ENCODE measurements at regions not wholly inside any gene's neighbourhood (a gene's known extent, or its start where the extent isn't known, plus 50 kb on each side); places are given as distances from the start of the nearest gene placed in this dataset.

DNA sequence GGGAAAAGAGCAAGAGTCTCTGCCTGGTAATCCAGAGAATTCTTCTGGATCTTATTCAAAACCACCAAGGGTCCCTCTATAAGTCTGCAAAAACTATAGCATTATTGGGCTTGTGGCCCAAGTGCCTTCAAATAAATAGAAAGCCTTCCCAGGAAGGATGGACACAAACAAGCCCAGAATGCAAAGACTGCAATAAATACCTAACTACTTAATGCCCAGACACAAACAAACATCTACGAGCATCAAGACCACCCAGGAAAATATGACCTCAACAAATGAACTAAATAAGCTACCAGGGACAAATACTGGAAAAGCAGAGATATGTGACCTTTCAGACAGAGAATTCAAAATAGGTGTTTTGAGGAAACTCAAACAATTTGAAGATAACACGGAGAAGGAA lies 355.8 kb upstream of the GRAMD2B start:
- no peaks in the 10 kb centered on the region for H3K36me3 ChIP-seq
- H3K27ac ChIP-seq: no peak overlapping the region
- no peaks in the 10 kb centered on the region for H3K4me1 ChIP-seq
- TF ChIP-seq POLR2A (IDR thresholded peaks at IDR 0.05): no peak
- TF ChIP-seq EP300 (IDR thresholded peaks at IDR 0.05): no peak
- TF ChIP-seq POLR2AphosphoS5 (IDR thresholded peaks at IDR 0.05): no peak
- TF ChIP-seq, protein P1, sequence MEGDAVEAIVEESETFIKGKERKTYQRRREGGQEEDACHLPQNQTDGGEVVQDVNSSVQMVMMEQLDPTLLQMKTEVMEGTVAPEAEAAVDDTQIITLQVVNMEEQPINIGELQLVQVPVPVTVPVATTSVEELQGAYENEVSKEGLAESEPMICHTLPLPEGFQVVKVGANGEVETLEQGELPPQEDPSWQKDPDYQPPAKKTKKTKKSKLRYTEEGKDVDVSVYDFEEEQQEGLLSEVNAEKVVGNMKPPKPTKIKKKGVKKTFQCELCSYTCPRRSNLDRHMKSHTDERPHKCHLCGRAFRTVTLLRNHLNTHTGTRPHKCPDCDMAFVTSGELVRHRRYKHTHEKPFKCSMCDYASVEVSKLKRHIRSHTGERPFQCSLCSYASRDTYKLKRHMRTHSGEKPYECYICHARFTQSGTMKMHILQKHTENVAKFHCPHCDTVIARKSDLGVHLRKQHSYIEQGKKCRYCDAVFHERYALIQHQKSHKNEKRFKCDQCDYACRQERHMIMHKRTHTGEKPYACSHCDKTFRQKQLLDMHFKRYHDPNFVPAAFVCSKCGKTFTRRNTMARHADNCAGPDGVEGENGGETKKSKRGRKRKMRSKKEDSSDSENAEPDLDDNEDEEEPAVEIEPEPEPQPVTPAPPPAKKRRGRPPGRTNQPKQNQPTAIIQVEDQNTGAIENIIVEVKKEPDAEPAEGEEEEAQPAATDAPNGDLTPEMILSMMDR (IDR thresholded peaks at IDR 0.05): no peak
- no peaks in the 10 kb centered on the region for H3K9me3 ChIP-seq
- no peaks in the 10 kb centered on the region for H3K27me3 ChIP-seq
- DNase-seq (ENCODE audit: low spot score in 2 of 2): no peak
- 87% methylated on average over 2 of the region's 2 CpGs for WGBS
- H3K4me3 ChIP-seq: no peak overlapping the region

GRCh38 chr5:126069329-126069728 lies 353.9 kb upstream of the GRAMD2B start:
- WGBS: 58% methylated on average over 3 of the region's 3 CpGs
- Histone ChIP-seq H3K36me3 (no peaks in the 10 kb centered on the region), H3K27me3 (no peaks in the 10 kb centered on the region), H3K27ac (no peak overlapping the region), H3K4me1 (no peaks in the 10 kb centered on the region), H3K4me3 (no peak overlapping the region), H3K9me3 (no peaks in the 10 kb centered on the region)
- no peak for DNase-seq (ENCODE audit: low spot score in 2 of 2)
- TF ChIP-seq, protein P1 (IDR thresholded peaks at IDR 0.05): no peak
- TF ChIP-seq POLR2AphosphoS5 (IDR thresholded peaks at IDR 0.05): no peak
- TF ChIP-seq EP300 (IDR thresholded peaks at IDR 0.05): no peak
- TF ChIP-seq POLR2A (IDR thresholded peaks at IDR 0.05): no peak

- no peaks in the 10 kb centered on the region for H3K4me1 ChIP-seq
- DNase-seq (ENCODE audit: low spot score in 2 of 2): no peak
- H3K27ac ChIP-seq: no peak overlapping the region
- no peak overlapping the region for H3K4me3 ChIP-seq
- no peaks in the 10 kb centered on the region for H3K9me3 ChIP-seq
- no peak for TF ChIP-seq POLR2A (IDR thresholded peaks at IDR 0.05)
- TF ChIP-seq EP300 (IDR thresholded peaks at IDR 0.05): no peak
- no peak for TF ChIP-seq POLR2AphosphoS5 (IDR thresholded peaks at IDR 0.05)
- TF ChIP-seq, protein P1 (IDR thresholded peaks at IDR 0.05): no peak
- H3K27me3 ChIP-seq: no peaks in the 10 kb centered on the region
- H3K36me3 ChIP-seq: no peaks in the 10 kb centered on the region
- 94% methylated on average over 2 of the region's 2 CpGs for WGBS
These were observed 352.7 kb upstream of the GRAMD2B start for GRCh38 chr5:126070481-126070880.

DNA sequence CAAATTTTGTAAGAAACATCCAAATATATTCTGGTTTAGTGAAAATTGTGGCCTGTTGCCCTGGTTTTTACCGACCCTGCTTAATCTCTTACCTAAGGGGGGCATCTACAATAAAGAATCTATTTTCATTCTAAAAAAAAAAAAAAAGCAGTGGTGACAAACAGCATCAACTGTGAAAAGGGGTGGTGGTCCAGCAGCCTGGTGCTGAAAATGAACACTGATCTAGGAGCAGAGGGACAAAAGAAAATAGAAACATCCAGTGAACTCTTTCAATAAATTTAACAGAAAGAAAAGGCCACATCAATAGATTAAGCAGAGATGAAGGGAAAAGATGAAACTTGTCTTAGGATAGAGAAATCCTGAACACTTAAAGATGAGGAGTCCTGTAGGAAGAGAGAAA lies 348.7 kb upstream of the GRAMD2B start:
- Histone ChIP-seq H3K36me3 (no peaks in the 10 kb centered on the region), H3K9me3 (no peaks in the 10 kb centered on the region), H3K4me3 (no peak overlapping the region), H3K27ac (no peak overlapping the region), H3K4me1 (no peaks in the 10 kb centered on the region), H3K27me3 (no peaks in the 10 kb centered on the region)
- TF ChIP-seq POLR2AphosphoS5 (IDR thresholded peaks at IDR 0.05) (no peak), POLR2A (IDR thresholded peaks at IDR 0.05) (no peak), EP300 (IDR thresholded peaks at IDR 0.05) (no peak)
- TF ChIP-seq, protein P1 (IDR thresholded peaks at IDR 0.05): no peak
- no peak for DNase-seq (ENCODE audit: low spot score in 2 of 2)
- WGBS: 88% methylated on average over 1 of the region's 1 CpG

GRCh38 chr5:126079266-126079665 lies 343.9 kb upstream of the GRAMD2B start:
- no peaks in the 10 kb centered on the region for H3K36me3 ChIP-seq
- H3K9me3 ChIP-seq: peaks cover 5% of the 10 kb centered on the region
- H3K27me3 ChIP-seq: no peaks in the 10 kb centered on the region
- TF ChIP-seq POLR2A (IDR thresholded peaks at IDR 0.05) (no peak), POLR2AphosphoS5 (IDR thresholded peaks at IDR 0.05) (no peak), EP300 (IDR thresholded peaks at IDR 0.05) (no peak)
- TF ChIP-seq, protein P1 (IDR thresholded peaks at IDR 0.05): no peak
- 66% methylated on average over 3 of the region's 3 CpGs for WGBS
- H3K4me3 ChIP-seq: no peak overlapping the region
- H3K27ac ChIP-seq: no peak overlapping the region
- DNase-seq (ENCODE audit: low spot score in 2 of 2): no peak
- no peaks in the 10 kb centered on the region for H3K4me1 ChIP-seq

All from suprapubic skin (tissue), 4 donors.